Sigmoid colon (tissue), 6 donors: ENCODE measurements at regions not wholly inside any gene's neighbourhood (a gene's known extent, or its start where the extent isn't known, plus 50 kb on each side); places are given as distances from the start of the nearest gene placed in this dataset.

ENCODE experiments used
- DNase-seq: peaks from one replicate; pipeline ENCODE4 v3.0.0-alpha.2; 2019
- H3K27ac ChIP-seq, 4 donors: fragments of 200-600 bp; sonication (generic); one replicate each; pipeline ENCODE4 v1.5.1; 2016 to 2019; ENCODE audit warnings: mild to moderate bottlenecking in 1 of 4
- H3K27me3 ChIP-seq, 3 donors: fragments of 200-600 bp; sonication (generic); one replicate each; pipeline ENCODE4 v1.5.1; 2019; ENCODE audit warnings: mild to moderate bottlenecking in 1 of 3
- H3K36me3 ChIP-seq, 4 donors: fragments of 200-600 bp; sonication (generic); one replicate each; pipeline ENCODE4 v1.5.1; 2016 to 2019
- H3K4me1 ChIP-seq, 4 donors: fragments of 200-600 bp; sonication (generic); one replicate each; pipeline ENCODE4 v1.5.1; 2017 to 2019
- H3K4me3 ChIP-seq, 4 donors: fragments of 200-600 bp; sonication (generic); one replicate each; pipeline ENCODE4 v1.5.1; 2017 to 2019; ENCODE audit warnings: mild to moderate bottlenecking in 2 of 4, moderate library complexity in 1 of 4
- H3K9me3 ChIP-seq, 4 donors: fragments of 200-600 bp in 3 of 4; sonication (generic) in 3 of 4; one replicate each; pipeline versions ENCODE4 v1.5.1 to v1.6.1; 2013 to 2019
- CTCF ChIP-seq, 4 experiments: fragments of 450-650 bp in 3 of 4; fragments of 200-600 bp in 1 of 4; IDR thresholded peaks; one replicate each; pipeline ENCODE4 v1.5.1; 2016 to 2019; ENCODE audit warnings: antibody characterized with exemption in 4 of 4, mild to moderate bottlenecking in 3 of 4, moderate library complexity in 2 of 4
- EP300 ChIP-seq, 4 donors: sonication (generic); formaldehyde crosslinking; IDR thresholded peaks; one replicate each; pipeline ENCODE4 v1.6.1; 2017; ENCODE audit warnings: antibody characterized with exemption in 4 of 4
- POLR2A ChIP-seq, 2 donors: fragments of 450-650 bp; IDR thresholded peaks; one replicate each; pipeline ENCODE4 v1.6.1; 2016; ENCODE audit warnings: antibody characterized with exemption in 2 of 2, mild to moderate bottlenecking in 2 of 2, moderate library complexity in 2 of 2
- POLR2AphosphoS5 ChIP-seq, 4 donors: sonication (generic); formaldehyde crosslinking; IDR thresholded peaks; one replicate each; pipeline ENCODE4 v1.6.1; 2017; ENCODE audit warnings: antibody characterized with exemption in 4 of 4
- WGBS, 2 donors: extraction: QIAGEN DNeasy Blood & Tissue Kit; methylation state at CpG; one replicate each; pipeline ENCODE4 v1.1.7; 2013; 5-methylcytosine and 5-hydroxymethylcytosine counted together
- intact Hi-C: fragments of 100-400 bp; cut with DNase I; formaldehyde crosslinking; loops from one replicate; pipeline ENCODE4 v1.15.1; 2023
- donor health status: healthy with polysubstance abuse.
- donor health status: healthy.

GRCh38 chr4:42320822-42321388 lies 76.4 kb upstream of the SHISA3 start:
- H3K4me1 ChIP-seq, result no peaks in the 10 kb centered on the region
- no peak for DNase-seq
- no peak overlapping the region for H3K4me3 ChIP-seq
- no peak for TF ChIP-seq POLR2A (IDR thresholded peaks at IDR 0.05)
- no peak for TF ChIP-seq EP300 (IDR thresholded peaks at IDR 0.05)
- no peak for TF ChIP-seq POLR2AphosphoS5 (IDR thresholded peaks at IDR 0.05)
- TF ChIP-seq CTCF (IDR thresholded peaks at IDR 0.05), result no peak
- no peaks in the 10 kb centered on the region for H3K36me3 ChIP-seq
- 82 to 84% methylated on average over 10 of the region's 10 CpGs for WGBS, 2 donors
- H3K27ac ChIP-seq, result no peak overlapping the region
- H3K9me3 ChIP-seq, result no peaks in the 10 kb centered on the region
- intact Hi-C loops, result no loop called here
- no peaks in the 10 kb centered on the region for H3K27me3 ChIP-seq

- Histone ChIP-seq H3K27ac (no peak overlapping the region), H3K36me3 (no peaks in the 10 kb centered on the region), H3K27me3 (no peaks in the 10 kb centered on the region), H3K4me1 (peaks cover 0 to 7% (median 0%) of the 10 kb centered on the region in 4 donors), H3K9me3 (no peaks in the 10 kb centered on the region), H3K4me3 (no peak overlapping the region)
- WGBS, 2 donors, result 76 to 84% methylated on average over 5 of the region's 5 CpGs
- DNase-seq, result peak; percentile 78
- intact Hi-C loops, result no loop called here
- no peak for TF ChIP-seq EP300 (IDR thresholded peaks at IDR 0.05)
- TF ChIP-seq POLR2AphosphoS5 (IDR thresholded peaks at IDR 0.05), result peak; percentile 11 to 69 (median 39)
Measured at GRCh38 chr4:42326040-42326439, 71.2 kb upstream of the SHISA3 start.

GRCh38 chr4:42326524-42326923 lies 70.8 kb upstream of the SHISA3 start:
- Histone ChIP-seq H3K9me3 (no peaks in the 10 kb centered on the region), H3K36me3 (no peaks in the 10 kb centered on the region), H3K27me3 (no peaks in the 10 kb centered on the region), H3K27ac (no peak overlapping the region), H3K4me1 (peaks cover 0 to 7% (median 0%) of the 10 kb centered on the region in 4 donors), H3K4me3 (no peak overlapping the region)
- intact Hi-C loops, result no loop called here
- TF ChIP-seq EP300 (IDR thresholded peaks at IDR 0.05) (no peak), POLR2AphosphoS5 (IDR thresholded peaks at IDR 0.05) (no peak), CTCF (IDR thresholded peaks at IDR 0.05) (no peak), POLR2A (IDR thresholded peaks at IDR 0.05) (no peak)
- no peak for DNase-seq
- 90 to 94% methylated on average over 2 of the region's 2 CpGs for WGBS, 2 donors

GRCh38 chr4:42327323-42327722 lies 70.0 kb upstream of the SHISA3 start:
- intact Hi-C loops, result no loop called here
- Histone ChIP-seq H3K4me1 (peaks cover 0 to 7% (median 0%) of the 10 kb centered on the region in 4 donors), H3K9me3 (no peaks in the 10 kb centered on the region), H3K27me3 (no peaks in the 10 kb centered on the region), H3K27ac (no peak overlapping the region), H3K4me3 (no peak overlapping the region), H3K36me3 (no peaks in the 10 kb centered on the region)
- no peak for TF ChIP-seq POLR2A (IDR thresholded peaks at IDR 0.05)
- no peak for TF ChIP-seq CTCF (IDR thresholded peaks at IDR 0.05)
- no peak for TF ChIP-seq POLR2AphosphoS5 (IDR thresholded peaks at IDR 0.05)
- TF ChIP-seq EP300 (IDR thresholded peaks at IDR 0.05), result no peak
- WGBS, 2 donors, result 80 to 90% methylated on average over 4 of the region's 4 CpGs
- DNase-seq, result no peak

GRCh38 chr4:42328978-42329377 lies 68.3 kb upstream of the SHISA3 start:
- no peaks in the 10 kb centered on the region for H3K27me3 ChIP-seq
- H3K27ac ChIP-seq, result no peak overlapping the region
- peaks cover 0 to 7% (median 0%) of the 10 kb centered on the region in 4 donors for H3K4me1 ChIP-seq
- intact Hi-C loops, result no loop called here
- no peaks in the 10 kb centered on the region for H3K36me3 ChIP-seq
- no peak for DNase-seq
- no peaks in the 10 kb centered on the region for H3K9me3 ChIP-seq
- 19 to 77% methylated on average over 2 of the region's 2 CpGs for WGBS, 2 donors
- no peak overlapping the region for H3K4me3 ChIP-seq
- TF ChIP-seq POLR2A (IDR thresholded peaks at IDR 0.05), result no peak
- no peak for TF ChIP-seq EP300 (IDR thresholded peaks at IDR 0.05)
- no peak for TF ChIP-seq CTCF (IDR thresholded peaks at IDR 0.05)
- TF ChIP-seq POLR2AphosphoS5 (IDR thresholded peaks at IDR 0.05), result no peak
